Uterus (tissue), 3 donors: ENCODE measurements at regions not wholly inside any gene's neighbourhood (a gene's known extent, or its start where the extent isn't known, plus 50 kb on each side); places are given as distances from the start of the nearest gene placed in this dataset.

Experiments used
- DNase-seq, 2 donors: peaks; one replicate each; pipeline ENCODE4 v3.0.0-alpha.2; 2019 to 2020
- H3K27ac ChIP-seq, 2 donors: fragments of 200-600 bp; sonication (generic); 1 replicate in 1 of 2; 2 replicates in 1 of 2; pipeline ENCODE4 v1.5.1; 2016 to 2018
- H3K27me3 ChIP-seq, 2 donors: fragments of 200-600 bp; sonication (generic); one replicate each; pipeline ENCODE4 v1.5.1; 2018 to 2019; ENCODE audit warnings: control low read depth in 1 of 2
- H3K36me3 ChIP-seq, 2 donors: fragments of 200-600 bp; sonication (generic); one replicate each; pipeline ENCODE4 v1.5.1; 2019; ENCODE audit warnings: control low read depth in 1 of 2
- H3K4me1 ChIP-seq, 2 donors: fragments of 200-600 bp; sonication (generic); one replicate each; pipeline ENCODE4 v1.5.1; 2018 to 2019; ENCODE audit warnings: control low read depth in 1 of 2
- H3K4me3 ChIP-seq, 2 donors: fragments of 200-600 bp; sonication (generic); 1 replicate in 1 of 2; 2 replicates in 1 of 2; pipeline ENCODE4 v1.5.1; 2018 to 2019; ENCODE audit warnings: mild to moderate bottlenecking in 1 of 2
- H3K9me3 ChIP-seq, 2 donors: fragments of 200-600 bp; sonication (generic); one replicate each; pipeline ENCODE4 v1.5.1; 2019; ENCODE audit warnings: control low read depth in 1 of 2
- CTCF ChIP-seq, 4 experiments: fragments of 200-600 bp in 2 of 4; fragments of 450-650 bp in 2 of 4; sonication (generic) in 2 of 4; IDR thresholded peaks; one replicate each; pipeline ENCODE4 v1.5.1; 2016 to 2019; ENCODE audit warnings: antibody characterized with exemption in 4 of 4, mild to moderate bottlenecking in 2 of 4, moderate library complexity in 1 of 4
- POLR2A ChIP-seq, 2 donors: fragments of 450-650 bp; IDR thresholded peaks; one replicate each; pipeline ENCODE4 v1.6.1; 2016; ENCODE audit warnings: antibody characterized with exemption in 2 of 2, mild to moderate bottlenecking in 1 of 2, moderate library complexity in 1 of 2
- intact Hi-C: fragments of 100-400 bp; cut with DNase I; formaldehyde crosslinking; loops from one replicate; pipeline ENCODE4 v1.15.1; 2023; ENCODE audit warnings: low total_unique reads
- donor health status: DM: yes; HTN: yes; CAD: no.

- Histone ChIP-seq H3K9me3 (no peaks in the 10 kb centered on the region), H3K4me1 (no peaks in the 10 kb centered on the region), H3K4me3 (no peak overlapping the region), H3K27me3 (no peaks in the 10 kb centered on the region), H3K36me3 (no peaks in the 10 kb centered on the region), H3K27ac (no peak overlapping the region)
- TF ChIP-seq CTCF (IDR thresholded peaks at IDR 0.05) (no peak), POLR2A (IDR thresholded peaks at IDR 0.05) (no peak)
- intact Hi-C loops = no loop called here
- no peak for DNase-seq
Measured at GRCh38 chr7:26467541-26467940, 175.9 kb downstream of the SNX10 start.

GRCh38 chr7:26468625-26469024 lies 177.0 kb downstream of the SNX10 start:
- no peak for DNase-seq
- Histone ChIP-seq H3K27ac (no peak overlapping the region), H3K4me3 (no peak overlapping the region), H3K9me3 (no peaks in the 10 kb centered on the region), H3K27me3 (no peaks in the 10 kb centered on the region), H3K4me1 (no peaks in the 10 kb centered on the region), H3K36me3 (no peaks in the 10 kb centered on the region)
- intact Hi-C loops = no loop called here
- no peak for TF ChIP-seq POLR2A (IDR thresholded peaks at IDR 0.05)
- TF ChIP-seq CTCF (IDR thresholded peaks at IDR 0.05) = no peak

GRCh38 chr7:26469188-26469587 lies 177.5 kb downstream of the SNX10 start:
- no peaks in the 10 kb centered on the region for H3K27me3 ChIP-seq
- no peak overlapping the region for H3K4me3 ChIP-seq
- H3K36me3 ChIP-seq = no peaks in the 10 kb centered on the region
- H3K9me3 ChIP-seq = no peaks in the 10 kb centered on the region
- no peaks in the 10 kb centered on the region for H3K4me1 ChIP-seq
- TF ChIP-seq POLR2A (IDR thresholded peaks at IDR 0.05) (no peak), CTCF (IDR thresholded peaks at IDR 0.05) (no peak)
- intact Hi-C loops = no loop called here
- no peak overlapping the region for H3K27ac ChIP-seq
- no peak for DNase-seq

GRCh38 chr7:26470691-26471090 lies 179.0 kb downstream of the SNX10 start:
- H3K27ac ChIP-seq = no peak overlapping the region
- H3K9me3 ChIP-seq = no peaks in the 10 kb centered on the region
- intact Hi-C loops = no loop called here
- TF ChIP-seq POLR2A (IDR thresholded peaks at IDR 0.05) (no peak), CTCF (IDR thresholded peaks at IDR 0.05) (no peak)
- H3K4me1 ChIP-seq = no peaks in the 10 kb centered on the region
- DNase-seq = no peak
- no peaks in the 10 kb centered on the region for H3K27me3 ChIP-seq
- H3K4me3 ChIP-seq = no peak overlapping the region
- H3K36me3 ChIP-seq = no peaks in the 10 kb centered on the region

- intact Hi-C loops = no loop called here
- no peak for TF ChIP-seq CTCF (IDR thresholded peaks at IDR 0.05)
- TF ChIP-seq POLR2A (IDR thresholded peaks at IDR 0.05) = no peak
- H3K4me1 ChIP-seq = no peaks in the 10 kb centered on the region
- H3K9me3 ChIP-seq = no peaks in the 10 kb centered on the region
- no peak overlapping the region for H3K27ac ChIP-seq
- H3K27me3 ChIP-seq = no peaks in the 10 kb centered on the region
- no peak for DNase-seq
- no peaks in the 10 kb centered on the region for H3K36me3 ChIP-seq
- H3K4me3 ChIP-seq = no peak overlapping the region
Measured at GRCh38 chr7:26471306-26472075, 179.8 kb downstream of the SNX10 start.
